Fibroblast of gingiva (primary cell): ENCODE measurements at regions not wholly inside any gene's neighbourhood (a gene's known extent, or its start where the extent isn't known, plus 50 kb on each side); places are given as distances from the start of the nearest gene placed in this dataset.
"Not testable (repeated sequence)": the region's sequence is repeated elsewhere in the genome, so short reads cannot be mapped to it uniquely, and the experiment has no call there.

Experiments used
- DNase-seq: peaks from one replicate; pipeline ENCODE4 v3.0.0-alpha.2; 2011; ENCODE audit warnings: low read depth

- DNase-seq, result no peak
Measured at GRCh38 chr12:115394496-115395220, 710.7 kb upstream of the TBX3 start.

GRCh38 chr12:115388139-115388538 lies 704.2 kb upstream of the TBX3 start:
- no peak for DNase-seq

GRCh38 chr12:115387467-115387901 lies 703.5 kb upstream of the TBX3 start:
- no peak for DNase-seq

GRCh38 chr12:115386946-115387345 lies 703.0 kb upstream of the TBX3 start:
- DNase-seq, result no peak

- no peak for DNase-seq
Measured at GRCh38 chr12:115385141-115385540, 701.2 kb upstream of the TBX3 start.

- DNase-seq, result no peak
Measured at GRCh38 chr12:115384391-115384790, 700.4 kb upstream of the TBX3 start.

- DNase-seq, result peak; percentile 36
Measured at GRCh38 chr12:115383668-115384067, 699.7 kb upstream of the TBX3 start.

- no peak for DNase-seq
Measured at GRCh38 chr12:115382681-115383080, 698.7 kb upstream of the TBX3 start.

- DNase-seq, result no peak
Measured at GRCh38 chr12:115380546-115381120, 696.7 kb upstream of the TBX3 start.

GRCh38 chr12:115378291-115378690 lies 694.3 kb upstream of the TBX3 start:
- no peak for DNase-seq

- DNase-seq, result no peak
Measured at GRCh38 chr12:115377779-115378178, 693.8 kb upstream of the TBX3 start.

- DNase-seq, result no peak
Measured at GRCh38 chr12:115377230-115377629, 693.3 kb upstream of the TBX3 start.

- DNase-seq, result peak; percentile 33
Measured at GRCh38 chr12:115375186-115375991, 691.4 kb upstream of the TBX3 start.

GRCh38 chr12:115374480-115375185 lies 690.7 kb upstream of the TBX3 start:
- no peak for DNase-seq

- no peak for DNase-seq
Measured at GRCh38 chr12:115371711-115372110, 687.7 kb upstream of the TBX3 start.

- no peak for DNase-seq
Measured at GRCh38 chr12:115370650-115371049, 686.7 kb upstream of the TBX3 start.

GRCh38 chr12:115370207-115370606 lies 686.2 kb upstream of the TBX3 start:
- no peak for DNase-seq

- not testable (repeated sequence) for DNase-seq
Measured at GRCh38 chr12:115366277-115366676, 682.3 kb upstream of the TBX3 start.

GRCh38 chr12:115365765-115366164 lies 681.8 kb upstream of the TBX3 start:
- not testable (repeated sequence) for DNase-seq

- DNase-seq, result peak; percentile 4
Measured at GRCh38 chr12:115364921-115365320, 680.9 kb upstream of the TBX3 start.

- DNase-seq, result peak; percentile 48
Measured at GRCh38 chr12:115362339-115362976, 678.5 kb upstream of the TBX3 start.

GRCh38 chr12:115357681-115358080 lies 673.7 kb upstream of the TBX3 start:
- DNase-seq, result no peak
